ENCODE measurements at regions not wholly inside any gene's neighbourhood (a gene's known extent, or its start where the extent isn't known, plus 50 kb on each side); places are given as distances from the start of the nearest gene placed in this dataset.

DNA sequence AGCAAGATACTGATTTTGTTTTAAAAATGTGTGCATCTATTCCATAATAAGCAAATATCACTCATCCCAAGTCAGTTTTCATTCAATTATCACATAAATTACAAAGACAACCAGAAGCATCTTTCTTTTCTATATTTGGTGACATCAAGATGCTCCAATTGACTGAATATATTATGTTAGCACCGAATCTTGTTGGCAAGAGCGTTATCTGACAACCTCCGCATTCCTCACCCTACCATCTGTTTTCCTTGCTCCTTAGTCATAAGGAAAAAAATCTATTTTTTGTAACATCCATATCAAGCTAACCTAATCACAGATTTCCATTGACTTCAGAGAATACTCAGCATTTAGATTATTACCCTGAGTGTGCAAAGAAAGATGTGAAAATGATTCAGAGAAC is 212.2 kb upstream of the KYNU start:
- TF ChIP-seq, protein P1, sequence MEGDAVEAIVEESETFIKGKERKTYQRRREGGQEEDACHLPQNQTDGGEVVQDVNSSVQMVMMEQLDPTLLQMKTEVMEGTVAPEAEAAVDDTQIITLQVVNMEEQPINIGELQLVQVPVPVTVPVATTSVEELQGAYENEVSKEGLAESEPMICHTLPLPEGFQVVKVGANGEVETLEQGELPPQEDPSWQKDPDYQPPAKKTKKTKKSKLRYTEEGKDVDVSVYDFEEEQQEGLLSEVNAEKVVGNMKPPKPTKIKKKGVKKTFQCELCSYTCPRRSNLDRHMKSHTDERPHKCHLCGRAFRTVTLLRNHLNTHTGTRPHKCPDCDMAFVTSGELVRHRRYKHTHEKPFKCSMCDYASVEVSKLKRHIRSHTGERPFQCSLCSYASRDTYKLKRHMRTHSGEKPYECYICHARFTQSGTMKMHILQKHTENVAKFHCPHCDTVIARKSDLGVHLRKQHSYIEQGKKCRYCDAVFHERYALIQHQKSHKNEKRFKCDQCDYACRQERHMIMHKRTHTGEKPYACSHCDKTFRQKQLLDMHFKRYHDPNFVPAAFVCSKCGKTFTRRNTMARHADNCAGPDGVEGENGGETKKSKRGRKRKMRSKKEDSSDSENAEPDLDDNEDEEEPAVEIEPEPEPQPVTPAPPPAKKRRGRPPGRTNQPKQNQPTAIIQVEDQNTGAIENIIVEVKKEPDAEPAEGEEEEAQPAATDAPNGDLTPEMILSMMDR (IDR thresholded peaks at IDR 0.05; ENCODE audit: low read depth, low read length, missing input control), result no peak
- TF ChIP-seq GABPA (IDR thresholded peaks at IDR 0.05 in 1 of 2, conservative IDR thresholded peaks at IDR 0.05 in 1 of 2) (no peak), NR2F2 (IDR thresholded peaks at IDR 0.05) (no peak), ZBTB33 (IDR thresholded peaks at IDR 0.05) (no peak), EGR1 (IDR thresholded peaks at IDR 0.05; ENCODE audit: low read depth in 2 of 2) (no peak)
